GM21381 (cell line): ENCODE measurements at regions not wholly inside any gene's neighbourhood (a gene's known extent, or its start where the extent isn't known, plus 50 kb on each side); places are given as distances from the start of the nearest gene placed in this dataset.

Source experiments
- ATAC-seq: cut with Tn5 transposase; IDR thresholded peaks from one replicate; pipeline ENCODE4 v1.9.1; 2021; ENCODE audit warnings: mild to moderate bottlenecking, moderate library complexity; ENCODE audit not compliant: unreplicated experiment

GRCh38 chr1:59075021-59075420 is 221.9 kb upstream of the FGGY start:
- ATAC-seq: no peak

GRCh38 chr1:59076612-59077011 is 220.3 kb upstream of the FGGY start:
- no peak for ATAC-seq

- ATAC-seq: no peak
Measured at GRCh38 chr1:59077466-59078069, 219.3 kb upstream of the FGGY start.

- no peak for ATAC-seq
Measured at GRCh38 chr1:59078070-59078800, 218.7 kb upstream of the FGGY start.

GRCh38 chr1:59078866-59079265 is 218.0 kb upstream of the FGGY start:
- ATAC-seq: no peak

- no peak for ATAC-seq
Measured at GRCh38 chr1:59079434-59080140, 217.3 kb upstream of the FGGY start.

- ATAC-seq: no peak
Measured at GRCh38 chr1:59081181-59081580, 215.7 kb upstream of the FGGY start.

GRCh38 chr1:59081795-59082194 is 215.1 kb upstream of the FGGY start:
- no peak for ATAC-seq

- ATAC-seq: no peak
Measured at GRCh38 chr1:59083946-59084865, 212.7 kb upstream of the FGGY start.

- no peak for ATAC-seq
Measured at GRCh38 chr1:59085101-59085500, 211.8 kb upstream of the FGGY start.

- ATAC-seq: no peak
Measured at GRCh38 chr1:59089036-59089798, 207.7 kb upstream of the FGGY start.

GRCh38 chr1:59089922-59090457 is 206.9 kb upstream of the FGGY start:
- ATAC-seq: no peak

- ATAC-seq: no peak
Measured at GRCh38 chr1:59092126-59092525, 204.8 kb upstream of the FGGY start.

- ATAC-seq: no peak
Measured at GRCh38 chr1:59094001-59094400, 202.9 kb upstream of the FGGY start.

GRCh38 chr1:59096501-59096900 is 200.4 kb upstream of the FGGY start:
- ATAC-seq: no peak

GRCh38 chr1:59098655-59099054 is 198.2 kb upstream of the FGGY start:
- no peak for ATAC-seq

- no peak for ATAC-seq
Measured at GRCh38 chr1:59100708-59101374, 196.1 kb upstream of the FGGY start.

GRCh38 chr1:59101518-59101917 is 195.4 kb upstream of the FGGY start:
- no peak for ATAC-seq

GRCh38 chr1:59103457-59103856 is 193.4 kb upstream of the FGGY start:
- ATAC-seq: no peak
